ENCODE measurements at regions not wholly inside any gene's neighbourhood (a gene's known extent, or its start where the extent isn't known, plus 50 kb on each side); places are given as distances from the start of the nearest gene placed in this dataset.

DNA sequence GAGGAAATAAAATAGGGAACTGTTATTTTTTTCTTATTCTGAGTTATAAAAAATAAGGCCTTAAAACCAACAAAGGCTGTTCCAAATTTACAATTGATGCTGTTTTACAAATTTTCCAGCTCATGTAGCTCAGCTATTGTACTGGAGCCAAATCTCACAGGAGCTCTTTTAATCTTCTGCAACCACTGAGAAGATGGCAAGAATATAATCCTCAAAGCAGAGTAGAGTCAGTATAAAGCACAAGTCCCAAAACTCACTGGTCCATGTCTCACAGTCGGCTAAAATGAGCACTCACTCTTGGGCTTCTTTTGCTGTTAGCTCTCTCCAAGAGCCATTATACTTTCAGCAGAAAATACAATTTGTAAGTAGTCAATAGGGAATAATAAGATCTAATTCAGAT is 1074.4 kb upstream of the PRR20A start:
- TF ChIP-seq CTCF (IDR thresholded peaks at IDR 0.05; ENCODE audit: borderline replicate concordance, extremely low read depth, insufficient read depth): no peak
- no peak overlapping the region for H3K9ac ChIP-seq (ENCODE audit: low read length in 3 of 3)
- FAIRE-seq: no peak

GRCh38 chr13:56102641-56103040 is 1038.1 kb upstream of the PRR20A start:
- H3K27ac ChIP-seq (ENCODE audit: low read depth in 2 of 2, low read length in 2 of 2): no peak overlapping the region
- H3K9ac ChIP-seq (ENCODE audit: low read length in 3 of 3): no peak overlapping the region
- H3K9me3 ChIP-seq (ENCODE audit: control insufficient read depth in 2 of 3, insufficient read depth in 1 of 3, low read length in 3 of 3): peaks cover 0 to 4% (median 2%) of the 10 kb centered on the region in 3 donors
- FAIRE-seq (no peak), DNase-seq (no peak)
- no peak overlapping the region for H3K4me3 ChIP-seq (ENCODE audit: low read length in 3 of 3)
- no peaks in the 10 kb centered on the region for H3K27me3 ChIP-seq (ENCODE audit: control insufficient read depth, insufficient read depth, low read length)
- H3K4me1 ChIP-seq (ENCODE audit: control insufficient read depth in 2 of 3, insufficient read depth in 2 of 3, low read depth in 1 of 3, low read length in 3 of 3): no peaks in the 10 kb centered on the region
- H3K36me3 ChIP-seq (ENCODE audit: control insufficient read depth in 2 of 3, insufficient read depth in 3 of 3, low read length in 3 of 3): no peaks in the 10 kb centered on the region
- intact Hi-C loops (cut with DNase I): no loop called here
- TF ChIP-seq CTCF (IDR thresholded peaks at IDR 0.05; ENCODE audit: borderline replicate concordance, extremely low read depth, insufficient read depth): no peak

More for the DNA sequence above, 1074.4 kb upstream of the PRR20A start:
- no peaks in the 10 kb centered on the region for H3K4me1 ChIP-seq (ENCODE audit: control insufficient read depth in 2 of 3, insufficient read depth in 2 of 3, low read depth in 1 of 3, low read length in 3 of 3)
- H3K4me3 ChIP-seq (ENCODE audit: low read length in 3 of 3): no peak overlapping the region
- intact Hi-C loops (cut with DNase I): no loop called here
- H3K27me3 ChIP-seq (ENCODE audit: control insufficient read depth, insufficient read depth, low read length): no peaks in the 10 kb centered on the region
- no peaks in the 10 kb centered on the region for H3K36me3 ChIP-seq (ENCODE audit: control insufficient read depth in 2 of 3, insufficient read depth in 3 of 3, low read length in 3 of 3)
- DNase-seq: no peak
- no peak overlapping the region for H3K27ac ChIP-seq (ENCODE audit: low read depth in 2 of 2, low read length in 2 of 2)
- H3K9me3 ChIP-seq (ENCODE audit: control insufficient read depth in 2 of 3, insufficient read depth in 1 of 3, low read length in 3 of 3): no peaks in the 10 kb centered on the region

GRCh38 chr13:56110751-56111150 is 1030.0 kb upstream of the PRR20A start:
- Histone ChIP-seq H3K9ac (ENCODE audit: low read length in 3 of 3) (no peak overlapping the region), H3K27ac (ENCODE audit: low read depth in 2 of 2, low read length in 2 of 2) (no peak overlapping the region), H3K36me3 (ENCODE audit: control insufficient read depth in 2 of 3, insufficient read depth in 3 of 3, low read length in 3 of 3) (no peaks in the 10 kb centered on the region), H3K27me3 (ENCODE audit: control insufficient read depth, insufficient read depth, low read length) (no peaks in the 10 kb centered on the region), H3K9me3 (ENCODE audit: control insufficient read depth in 2 of 3, insufficient read depth in 1 of 3, low read length in 3 of 3) (no peaks in the 10 kb centered on the region), H3K4me3 (ENCODE audit: low read length in 3 of 3) (no peak overlapping the region), H3K4me1 (ENCODE audit: control insufficient read depth in 2 of 3, insufficient read depth in 2 of 3, low read depth in 1 of 3, low read length in 3 of 3) (no peaks in the 10 kb centered on the region)
- DNase-seq: no peak
- intact Hi-C loops (cut with DNase I): no loop called here
- FAIRE-seq: no peak
- TF ChIP-seq CTCF (IDR thresholded peaks at IDR 0.05; ENCODE audit: borderline replicate concordance, extremely low read depth, insufficient read depth): no peak

- H3K9me3 ChIP-seq (ENCODE audit: control insufficient read depth in 2 of 3, insufficient read depth in 1 of 3, low read length in 3 of 3): no peaks in the 10 kb centered on the region
- no peak overlapping the region for H3K9ac ChIP-seq (ENCODE audit: low read length in 3 of 3)
- TF ChIP-seq CTCF (IDR thresholded peaks at IDR 0.05; ENCODE audit: borderline replicate concordance, extremely low read depth, insufficient read depth): no peak
- FAIRE-seq (no peak), DNase-seq (no peak)
- H3K4me3 ChIP-seq (ENCODE audit: low read length in 3 of 3): no peak overlapping the region
- no peaks in the 10 kb centered on the region for H3K36me3 ChIP-seq (ENCODE audit: control insufficient read depth in 2 of 3, insufficient read depth in 3 of 3, low read length in 3 of 3)
- intact Hi-C loops (cut with DNase I): no loop called here
- no peaks in the 10 kb centered on the region for H3K27me3 ChIP-seq (ENCODE audit: control insufficient read depth, insufficient read depth, low read length)
- no peaks in the 10 kb centered on the region for H3K4me1 ChIP-seq (ENCODE audit: control insufficient read depth in 2 of 3, insufficient read depth in 2 of 3, low read depth in 1 of 3, low read length in 3 of 3)
- no peak overlapping the region for H3K27ac ChIP-seq (ENCODE audit: low read depth in 2 of 2, low read length in 2 of 2)
Observed at GRCh38 chr13:56134524-56134923, 1006.2 kb upstream of the PRR20A start.

Measured in kidney (tissue), 13 donors.